MG63 (cell line): ENCODE measurements at regions not wholly inside any gene's neighbourhood (a gene's known extent, or its start where the extent isn't known, plus 50 kb on each side); places are given as distances from the start of the nearest gene placed in this dataset.
"Not testable (repeated sequence)": the region's sequence is repeated elsewhere in the genome, so short reads cannot be mapped to it uniquely, and the experiment has no call there.

Experiments
- DNase-seq: peaks from one replicate; pipeline ENCODE4 v3.0.0-alpha.2; 2020
- H3K27me3 ChIP-seq: fragments of 250-450 bp; sonication (Bioruptor Pico); 2 replicates; pipeline ENCODE4 v1.5.1; 2020; ENCODE audit warnings: mild to moderate bottlenecking, moderate library complexity
- H3K36me3 ChIP-seq: fragments of 250-450 bp; sonication (Bioruptor Pico); 2 replicates; pipeline ENCODE4 v1.5.1; 2020; ENCODE audit warnings: mild to moderate bottlenecking, moderate library complexity
- H3K4me3 ChIP-seq: fragments of 250-450 bp; sonication (Bioruptor Pico); 2 replicates; pipeline ENCODE4 v1.5.1; 2020; ENCODE audit warnings: mild to moderate bottlenecking, moderate library complexity
- H3K9me3 ChIP-seq: fragments of 250-450 bp; sonication (Bioruptor Pico); 2 replicates; pipeline ENCODE4 v1.5.1; 2020; ENCODE audit warnings: mild to moderate bottlenecking, moderate library complexity

DNA sequence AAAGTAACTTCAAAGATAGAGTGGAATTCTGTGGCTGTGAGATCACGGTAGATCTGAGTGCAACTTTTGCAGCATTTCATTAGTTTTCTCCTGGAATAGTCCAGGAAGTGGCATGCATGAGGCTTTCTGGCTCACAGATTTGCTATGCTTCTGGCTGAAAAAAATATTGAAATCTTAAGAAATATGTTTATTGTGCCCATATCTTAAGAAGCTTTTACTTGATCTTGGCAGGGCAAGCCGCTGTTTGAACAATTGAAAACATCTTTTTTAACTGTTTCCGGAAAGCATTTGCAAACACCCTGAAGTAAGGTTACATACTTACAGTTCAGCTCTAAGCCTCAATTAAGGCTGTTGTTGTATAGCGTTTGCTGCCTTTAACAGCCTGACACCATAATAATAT lies 135.7 kb upstream of the GDNF start:
- Histone ChIP-seq H3K36me3 (no peaks in the 10 kb centered on the region), H3K27me3 (no peaks in the 10 kb centered on the region), H3K4me3 (no peak overlapping the region), H3K9me3 (no peaks in the 10 kb centered on the region)
- DNase-seq, result no peak

DNA sequence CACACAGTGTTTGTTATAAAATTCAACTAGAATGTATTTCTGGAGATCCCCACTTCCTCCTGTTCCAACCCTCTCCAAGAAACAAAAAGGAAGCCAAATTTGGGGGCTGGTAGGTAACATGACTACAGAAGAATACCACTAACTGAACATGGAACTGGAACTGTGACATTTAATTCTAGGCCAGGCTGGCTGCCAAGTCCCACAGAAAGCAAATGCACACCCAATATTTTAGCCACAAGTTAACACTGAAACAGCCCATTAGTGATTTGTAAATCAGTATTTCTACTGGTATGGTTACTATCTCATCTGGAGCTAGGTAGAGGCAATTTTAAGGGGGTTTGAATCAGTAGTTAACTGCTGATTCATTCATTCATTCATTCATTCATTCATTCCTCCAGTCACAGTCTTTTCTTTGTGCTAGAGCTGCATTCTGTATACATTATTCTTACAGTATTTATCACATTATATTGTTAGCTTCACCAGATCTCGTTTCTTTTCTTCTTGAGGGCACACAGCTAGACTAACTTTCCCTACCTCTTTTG lies 131.7 kb upstream of the GDNF start:
- DNase-seq, result no peak
- no peaks in the 10 kb centered on the region for H3K9me3 ChIP-seq
- no peak overlapping the region for H3K4me3 ChIP-seq

DNA sequence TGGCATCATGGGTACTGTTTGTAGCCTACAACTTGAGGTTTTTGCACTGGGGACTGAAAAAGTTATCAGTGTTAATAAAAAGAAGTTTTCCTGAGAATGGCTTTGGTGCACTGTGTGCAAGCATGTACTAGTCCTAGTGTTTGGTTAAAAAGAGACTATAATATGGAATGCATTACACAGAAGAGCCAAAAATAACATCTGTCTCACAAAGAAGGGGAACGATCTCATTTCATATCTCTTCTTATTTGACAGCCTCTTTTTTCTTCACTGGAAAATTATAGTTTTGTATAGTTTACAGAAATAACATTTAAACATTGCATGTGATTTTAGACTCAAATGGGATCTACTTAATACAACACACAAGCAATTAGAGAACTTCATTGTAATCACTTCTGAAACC lies 127.0 kb upstream of the GDNF start:
- DNase-seq, result no peak
- no peaks in the 10 kb centered on the region for H3K27me3 ChIP-seq
- no peaks in the 10 kb centered on the region for H3K9me3 ChIP-seq
- no peaks in the 10 kb centered on the region for H3K36me3 ChIP-seq
- H3K4me3 ChIP-seq, result no peak overlapping the region

More for the DNA sequence above, 131.7 kb upstream of the GDNF start:
- Histone ChIP-seq H3K36me3 (no peaks in the 10 kb centered on the region), H3K27me3 (no peaks in the 10 kb centered on the region)

DNA sequence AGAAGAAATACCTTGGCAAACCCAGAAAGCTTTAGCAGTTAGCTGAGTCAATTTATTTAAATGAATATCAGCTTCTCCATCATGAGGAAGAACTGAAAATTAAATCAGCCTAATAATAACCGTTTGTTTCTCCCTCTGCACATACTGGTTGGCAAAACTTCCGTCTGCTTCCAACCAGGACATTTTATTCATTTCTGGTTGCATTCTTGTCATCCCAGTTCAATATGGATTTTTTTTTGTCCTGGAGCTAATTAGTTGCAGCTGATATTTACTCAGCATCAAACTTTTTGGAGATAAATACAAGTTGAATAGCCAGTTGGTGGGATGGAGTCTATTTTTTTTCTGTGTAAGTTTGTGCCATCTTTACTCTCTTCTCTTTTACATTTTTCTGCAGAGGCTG lies 126.5 kb upstream of the GDNF start:
- H3K27me3 ChIP-seq, result no peaks in the 10 kb centered on the region
- no peak for DNase-seq
- H3K36me3 ChIP-seq, result no peaks in the 10 kb centered on the region
- H3K9me3 ChIP-seq, result no peaks in the 10 kb centered on the region
- H3K4me3 ChIP-seq, result no peak overlapping the region

DNA sequence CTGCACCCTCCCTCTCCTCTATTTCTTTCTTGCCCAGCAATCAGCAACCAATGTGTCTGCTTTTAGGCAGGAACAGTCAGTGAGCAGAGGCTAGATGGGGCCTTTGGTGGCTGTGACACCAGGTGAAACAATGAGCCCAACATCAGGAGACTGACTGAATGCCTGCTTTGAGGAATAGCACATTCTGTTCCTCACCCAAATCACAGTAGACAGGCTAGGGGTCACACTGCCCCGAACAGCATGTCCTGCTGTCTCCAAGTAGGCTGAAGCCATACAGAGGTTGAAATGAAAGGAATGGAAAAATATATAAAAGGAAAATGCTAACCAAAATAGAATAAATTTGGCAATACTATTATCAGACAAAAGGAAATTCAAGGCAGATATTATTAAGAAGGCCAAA lies 122.5 kb upstream of the GDNF start:
- H3K4me3 ChIP-seq, result no peak overlapping the region
- H3K36me3 ChIP-seq, result no peaks in the 10 kb centered on the region
- peaks cover 11% of the 10 kb centered on the region for H3K9me3 ChIP-seq
- no peaks in the 10 kb centered on the region for H3K27me3 ChIP-seq
- DNase-seq, result no peak

DNA sequence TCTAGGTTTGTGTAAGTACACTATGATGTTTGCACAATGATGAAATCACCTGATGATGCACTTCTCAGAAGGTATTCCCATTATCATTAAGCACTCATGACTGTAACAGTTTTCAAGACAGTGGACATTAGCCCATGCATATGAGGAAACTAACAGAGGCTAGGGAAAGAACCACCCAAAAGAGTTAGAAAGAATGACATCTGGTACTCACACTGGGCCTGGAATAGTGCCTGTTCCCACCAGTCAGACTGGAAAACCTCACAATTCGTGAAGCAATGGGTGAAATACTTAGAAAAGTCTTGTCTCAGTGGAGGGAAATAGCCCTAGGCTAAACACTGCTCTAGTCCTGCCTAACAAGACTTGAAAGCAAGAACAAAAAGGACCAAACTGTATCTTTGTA lies 117.4 kb upstream of the GDNF start:
- Histone ChIP-seq H3K4me3 (no peak overlapping the region), H3K36me3 (no peaks in the 10 kb centered on the region), H3K27me3 (no peaks in the 10 kb centered on the region), H3K9me3 (peaks cover 11% of the 10 kb centered on the region)
- DNase-seq, result no peak

DNA sequence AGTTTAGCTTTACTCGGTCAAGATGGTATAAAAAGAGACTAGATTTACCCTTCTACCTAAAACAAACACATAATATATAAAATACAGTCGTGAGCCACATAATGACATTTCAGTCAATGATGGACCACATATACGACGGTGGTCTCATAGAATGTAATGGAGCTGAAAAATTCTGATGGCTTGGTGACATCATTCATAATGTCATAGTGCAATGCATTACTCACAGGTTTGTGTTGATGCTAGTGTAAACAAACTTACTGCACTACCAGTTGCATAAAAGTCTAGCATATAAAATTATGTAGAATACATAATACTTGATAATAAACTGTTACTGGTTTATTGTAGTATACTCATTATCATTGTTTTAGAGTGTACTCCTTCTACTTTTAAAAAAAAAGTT lies 115.9 kb upstream of the GDNF start:
- Histone ChIP-seq H3K27me3 (no peaks in the 10 kb centered on the region), H3K36me3 (no peaks in the 10 kb centered on the region), H3K9me3 (peaks cover 11% of the 10 kb centered on the region), H3K4me3 (no peak overlapping the region)
- DNase-seq, result no peak

DNA sequence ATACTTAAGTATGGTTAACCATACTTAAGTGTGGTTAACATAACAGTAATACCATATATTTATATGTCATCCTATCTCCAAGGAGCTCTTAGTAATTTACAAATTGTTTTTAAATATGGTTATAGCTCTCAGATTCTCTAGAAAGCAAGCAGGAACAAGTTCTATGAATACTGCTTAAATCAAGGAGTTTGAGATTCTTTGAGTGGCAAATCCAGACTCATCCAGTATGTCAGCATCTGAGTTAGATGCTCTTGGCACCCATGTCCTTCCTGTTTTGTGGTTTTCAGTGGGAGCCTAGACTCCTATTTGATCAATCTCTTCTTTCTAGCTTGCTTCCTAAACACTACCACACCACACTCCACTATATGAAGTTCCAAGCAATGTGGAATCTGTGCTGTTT lies 114.7 kb upstream of the GDNF start:
- no peak for DNase-seq
- no peaks in the 10 kb centered on the region for H3K36me3 ChIP-seq
- no peaks in the 10 kb centered on the region for H3K27me3 ChIP-seq
- no peak overlapping the region for H3K4me3 ChIP-seq
- H3K9me3 ChIP-seq, result peaks cover 9% of the 10 kb centered on the region; the same call in 1 of the 2 replicates

DNA sequence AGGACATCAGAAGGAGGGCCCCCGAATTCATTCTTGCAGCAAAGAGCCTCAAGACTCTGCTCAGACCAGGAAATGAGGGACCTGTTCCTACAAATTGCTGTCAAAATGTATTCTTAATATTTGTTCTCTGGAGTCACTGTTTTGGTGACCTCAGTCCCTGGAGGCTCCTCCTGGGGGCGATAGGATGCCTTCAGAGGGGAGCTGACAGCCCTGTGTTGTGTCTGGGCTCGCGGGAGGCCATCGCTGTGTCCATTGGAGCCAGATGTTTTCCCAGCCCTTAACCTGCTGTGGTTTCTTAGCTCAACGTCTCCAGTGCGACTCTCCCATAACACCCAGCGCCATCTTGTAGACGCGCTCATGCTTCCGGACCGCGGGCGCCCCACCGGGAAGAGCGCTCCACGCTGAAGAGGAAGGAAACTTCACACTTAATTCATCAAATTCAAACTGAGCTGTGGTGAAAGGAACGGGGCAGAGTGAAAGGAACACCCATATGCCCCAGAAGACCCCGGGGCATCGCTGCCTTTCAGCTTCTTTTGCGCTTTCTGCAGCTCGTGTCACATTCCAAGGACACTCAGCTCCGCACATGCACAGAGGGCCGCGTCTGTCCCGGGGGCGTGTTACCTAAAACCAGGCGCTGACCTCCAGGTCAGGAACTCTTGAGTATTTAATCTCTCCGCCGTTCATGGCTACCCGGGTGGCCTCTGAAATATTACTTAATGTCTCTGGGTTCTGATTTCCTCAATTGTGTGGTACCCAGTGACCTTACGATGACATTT lies 112.3 kb upstream of the GDNF start:
- no peak overlapping the region for H3K4me3 ChIP-seq
- no peaks in the 10 kb centered on the region for H3K27me3 ChIP-seq
- no peaks in the 10 kb centered on the region for H3K36me3 ChIP-seq
- H3K9me3 ChIP-seq, result no peaks in the 10 kb centered on the region
- DNase-seq, result no peak

DNA sequence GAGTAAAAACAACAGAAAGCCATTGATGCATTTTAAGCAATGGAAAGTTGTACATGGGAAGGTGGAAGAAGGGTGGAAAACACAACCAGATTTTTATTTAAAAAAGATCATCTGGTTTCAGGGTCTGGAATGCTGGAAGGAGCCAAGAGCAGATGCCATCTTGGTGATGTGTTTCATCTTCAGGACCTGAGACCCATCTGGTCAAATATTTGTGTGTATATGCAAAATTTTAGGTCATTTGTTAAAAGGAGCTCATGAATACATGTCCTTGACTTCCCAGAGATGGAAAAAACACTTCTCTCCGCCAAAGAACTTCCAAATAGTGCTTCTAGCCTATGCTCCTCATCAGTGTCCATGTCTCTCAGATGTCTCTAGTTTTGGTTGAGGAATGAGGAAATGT lies 110.6 kb upstream of the GDNF start:
- no peaks in the 10 kb centered on the region for H3K9me3 ChIP-seq
- no peak for DNase-seq
- no peaks in the 10 kb centered on the region for H3K27me3 ChIP-seq
- no peaks in the 10 kb centered on the region for H3K36me3 ChIP-seq
- H3K4me3 ChIP-seq, result no peak overlapping the region

DNA sequence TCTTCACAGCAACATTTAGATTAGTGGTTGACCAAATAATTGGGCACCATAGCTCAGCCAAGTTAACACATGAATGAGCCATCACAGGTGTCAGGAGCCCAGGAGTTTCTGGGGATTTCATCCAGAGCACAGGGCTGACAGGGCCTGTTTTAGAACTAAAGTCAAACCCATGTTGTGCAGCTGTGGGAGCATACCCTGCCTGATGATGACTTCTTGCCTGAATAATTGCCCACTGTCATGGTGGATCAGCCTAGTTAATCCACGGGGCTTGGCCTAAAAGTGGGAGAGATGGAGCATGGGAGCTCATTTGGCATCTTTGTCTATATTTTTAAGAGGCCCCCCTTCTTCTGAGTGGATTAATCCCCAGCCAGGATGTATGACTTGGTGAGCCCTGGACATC lies 105.6 kb upstream of the GDNF start:
- H3K9me3 ChIP-seq, result no peaks in the 10 kb centered on the region
- H3K27me3 ChIP-seq, result no peaks in the 10 kb centered on the region
- no peak for DNase-seq
- H3K36me3 ChIP-seq, result no peaks in the 10 kb centered on the region
- H3K4me3 ChIP-seq, result no peak overlapping the region

DNA sequence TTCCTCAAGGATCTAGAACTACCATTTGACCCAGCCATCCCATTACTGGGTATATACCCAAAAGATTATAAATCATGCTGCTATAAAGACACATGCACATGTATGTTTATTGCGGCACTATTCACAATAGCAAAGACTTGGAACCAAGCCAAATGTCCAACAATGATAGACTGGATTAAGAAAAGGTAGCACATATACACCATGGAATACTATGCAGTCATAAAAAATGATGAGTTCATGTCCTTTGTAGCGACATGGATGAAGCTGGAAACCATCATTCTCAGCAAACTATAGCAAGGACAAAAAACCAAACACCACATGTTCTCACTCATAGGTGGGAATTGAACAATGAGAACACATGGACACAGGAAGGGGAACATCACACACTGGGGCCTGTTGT lies 103.3 kb upstream of the GDNF start:
- not testable (repeated sequence) for H3K9me3 ChIP-seq, H3K4me3 ChIP-seq, DNase-seq, H3K36me3 ChIP-seq, H3K27me3 ChIP-seq

DNA sequence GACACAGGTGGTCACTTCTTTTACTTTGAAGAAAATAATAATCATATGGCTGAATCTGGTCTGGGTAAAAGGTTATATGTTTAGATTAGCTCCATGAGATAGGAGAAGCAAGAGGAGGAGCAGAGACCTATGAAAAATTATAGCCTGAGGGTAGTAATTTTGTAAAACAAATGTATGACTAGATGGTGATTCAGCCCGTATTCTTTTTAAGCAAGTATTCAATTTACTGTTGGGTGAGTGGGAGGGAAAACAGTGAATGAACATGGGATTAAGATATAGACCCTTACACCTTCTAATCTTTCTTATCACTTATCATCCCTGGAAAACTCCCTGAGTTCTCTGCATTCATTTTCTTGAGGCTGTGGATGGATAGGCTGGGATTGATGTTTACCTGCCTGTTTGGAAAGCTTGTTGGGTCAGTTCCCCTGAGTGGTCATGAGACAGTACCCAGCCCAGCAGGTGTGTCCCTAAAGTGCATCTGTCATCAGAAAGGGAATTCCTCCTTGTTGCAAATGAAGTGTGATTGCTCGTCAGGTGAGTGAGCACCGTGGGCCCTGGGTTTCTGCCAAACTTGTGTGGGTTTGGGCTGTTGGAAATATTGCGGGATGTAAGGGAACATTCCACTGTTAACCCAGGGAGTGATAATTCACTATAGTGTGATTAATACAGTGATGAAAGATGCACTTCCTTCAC lies 101.2 kb upstream of the GDNF start:
- H3K4me3 ChIP-seq, result no peak overlapping the region
- DNase-seq, result no peak
- H3K36me3 ChIP-seq, result no peaks in the 10 kb centered on the region
- no peaks in the 10 kb centered on the region for H3K27me3 ChIP-seq
- peaks cover 5% of the 10 kb centered on the region; the same call in 1 of the 2 replicates for H3K9me3 ChIP-seq

DNA sequence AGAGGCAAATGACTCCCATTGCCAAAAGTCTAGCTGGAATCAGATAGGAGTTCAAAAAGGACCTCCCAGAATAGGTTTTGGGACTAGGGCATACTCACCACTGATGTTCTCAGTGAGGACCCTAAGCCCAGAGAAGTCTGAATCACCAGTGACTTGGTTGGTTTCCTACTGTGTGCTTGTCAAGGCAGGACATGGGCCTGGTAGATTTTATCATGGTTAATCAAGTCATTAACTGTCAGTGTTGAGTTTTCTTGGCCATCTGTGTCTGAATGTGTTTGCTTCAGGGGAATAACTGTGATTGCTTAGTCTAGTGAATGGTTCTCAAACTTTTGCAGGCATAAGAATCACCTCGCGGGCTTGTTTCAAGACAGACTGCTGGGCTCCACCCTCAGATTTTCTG lies 99.0 kb upstream of the GDNF start:
- no peaks in the 10 kb centered on the region for H3K36me3 ChIP-seq
- H3K27me3 ChIP-seq, result no peaks in the 10 kb centered on the region
- no peak overlapping the region for H3K4me3 ChIP-seq
- peaks cover 5% of the 10 kb centered on the region; the same call in 1 of the 2 replicates for H3K9me3 ChIP-seq
- DNase-seq, result no peak

DNA sequence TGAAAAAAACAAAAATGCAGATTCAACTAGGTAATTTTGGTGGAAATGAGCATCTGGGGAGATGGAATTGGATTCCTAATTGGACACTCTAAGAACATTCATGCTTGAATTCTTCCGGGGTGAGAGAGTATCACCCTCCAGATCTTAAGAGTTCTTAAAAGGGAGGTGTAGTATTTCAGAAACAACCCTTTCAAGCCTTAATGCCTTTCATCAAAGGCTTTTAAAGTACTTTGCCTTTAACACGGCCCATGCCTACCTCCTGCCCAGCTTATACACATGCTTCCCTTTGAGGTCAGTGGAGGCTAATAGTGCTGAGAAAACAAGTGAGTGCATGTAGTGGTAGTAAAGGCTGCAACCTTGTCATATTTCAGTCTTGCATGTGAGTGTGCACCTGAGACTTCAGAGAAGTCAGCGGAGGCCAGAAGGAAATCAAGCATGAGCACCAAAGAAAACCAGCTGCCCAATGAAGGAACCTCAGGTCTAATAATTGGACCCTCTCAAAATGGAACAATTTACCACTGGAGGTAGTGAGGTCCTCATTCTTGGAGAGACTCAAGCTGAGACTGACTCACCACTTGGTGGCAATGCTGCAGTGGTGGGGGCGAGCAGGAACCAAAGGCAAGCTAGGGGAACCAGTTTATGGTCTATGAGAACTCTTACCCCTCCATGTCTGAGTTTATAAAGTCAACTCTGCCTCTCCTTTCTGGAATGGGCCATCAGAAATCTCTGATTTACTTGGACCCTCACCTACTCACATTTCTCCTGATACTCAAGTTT lies 98.4 kb upstream of the GDNF start:
- Histone ChIP-seq H3K36me3 (no peaks in the 10 kb centered on the region), H3K9me3 (peaks cover 5% of the 10 kb centered on the region; the same call in 1 of the 2 replicates), H3K4me3 (no peak overlapping the region), H3K27me3 (no peaks in the 10 kb centered on the region)
- no peak for DNase-seq

DNA sequence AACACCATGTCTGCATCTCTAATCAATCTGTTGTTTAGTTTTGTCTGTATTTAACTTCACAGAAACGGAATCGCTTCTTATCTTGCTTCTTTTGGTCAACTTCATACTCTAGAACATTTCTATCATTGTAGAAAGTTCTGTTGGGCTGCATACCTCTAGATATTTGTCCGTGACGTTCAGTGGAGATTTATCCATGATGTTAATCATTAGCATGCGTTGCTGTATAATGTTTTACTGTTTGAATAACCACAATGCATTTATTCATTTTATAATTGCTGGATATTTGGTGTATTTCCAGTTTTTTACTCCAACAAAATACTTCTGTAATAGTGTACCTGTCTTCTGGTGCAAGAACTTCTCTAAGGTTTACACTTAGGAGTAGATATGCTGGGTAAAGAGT lies 96.2 kb upstream of the GDNF start:
- H3K36me3 ChIP-seq, result no peaks in the 10 kb centered on the region
- H3K4me3 ChIP-seq, result no peak overlapping the region
- DNase-seq, result no peak
- no peaks in the 10 kb centered on the region for H3K27me3 ChIP-seq
- peaks cover 5% of the 10 kb centered on the region; the same call in 1 of the 2 replicates for H3K9me3 ChIP-seq

DNA sequence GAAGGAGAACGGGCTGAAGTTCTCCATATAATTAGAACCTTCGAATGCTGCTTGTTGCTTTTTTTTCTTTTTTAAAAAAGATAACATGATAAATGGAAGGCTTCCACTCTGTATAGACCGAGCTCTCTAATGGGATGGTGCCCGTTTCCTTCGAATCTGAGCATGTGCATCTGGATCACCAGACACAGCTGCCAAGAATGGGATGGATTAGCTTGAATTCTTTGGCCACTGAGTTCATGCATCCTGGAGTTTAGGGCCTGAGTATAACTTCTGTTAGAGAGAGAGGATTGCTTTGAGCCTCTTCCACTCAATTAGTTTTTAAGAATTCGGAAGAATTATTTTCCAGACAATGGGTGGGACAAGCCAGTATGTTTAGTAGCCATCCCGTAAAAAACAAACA lies 93.7 kb upstream of the GDNF start:
- Histone ChIP-seq H3K9me3 (peaks cover 5% of the 10 kb centered on the region; the same call in 1 of the 2 replicates), H3K27me3 (no peaks in the 10 kb centered on the region), H3K4me3 (no peak overlapping the region), H3K36me3 (no peaks in the 10 kb centered on the region)
- DNase-seq, result no peak
